SK-N-SH (cell line): ENCODE measurements at regions not wholly inside any gene's neighbourhood (a gene's known extent, or its start where the extent isn't known, plus 50 kb on each side); places are given as distances from the start of the nearest gene placed in this dataset.

ENCODE experiments used
- CTCF ChIA-PET: fragments of 300-600, 350-600 bp; formaldehyde crosslinking; extraction: SDS; loops from one replicate; lab custom pipeline; 2021; lab: Yijun Ruan, JAX
- POLR2A ChIA-PET: fragments of 350-600 bp; sonication (Branson Sonifier 250); formaldehyde crosslinking; extraction: SDS; loops from one replicate; lab custom pipeline; 2020; ENCODE audit warnings: antibody characterized with exemption, inconsistent platforms; lab: Yijun Ruan, JAX
- DNase-seq: peaks from one replicate; pipeline ENCODE4 v3.0.0; 2012
- H2AFZ ChIP-seq: fragments of 200-600 bp; sonication (generic); 2 replicates; pipeline ENCODE4 v1.8.1; 2016; ENCODE audit warnings: antibody characterized with exemption, mild to moderate bottlenecking, low read depth
- H3F3A ChIP-seq: fragments of 200-600 bp; sonication (generic); replicated peaks from 2 replicates; pipeline ENCODE3; 2016; ENCODE audit warnings: antibody characterized with exemption, mild to moderate bottlenecking; ENCODE audit not compliant: insufficient read depth
- H3K27ac ChIP-seq, 2 experiments: fragments of 200-500 bp in 1 of 2; fragments of 200-600 bp in 1 of 2; sonication (Bioruptor generic) in 1 of 2; sonication (generic), shearing (Covaris generic) in 1 of 2; 2 replicates each; pipeline versions ENCODE4 v1.5.1 to v1.6.1; 2014 to 2016; ENCODE audit warnings: low read depth in 2 of 2, inconsistent platforms in 1 of 2, low read length in 1 of 2, mild to moderate bottlenecking in 1 of 2, mixed read lengths in 1 of 2
- H3K27me3 ChIP-seq: fragments of 200-600 bp; sonication (generic), shearing (Covaris generic); 2 replicates; pipeline ENCODE4 v1.6.1; 2016; ENCODE audit warnings: mixed run types; ENCODE audit not compliant: insufficient read depth
- H3K36me3 ChIP-seq, 2 experiments: fragments of 200-500 bp in 1 of 2; fragments of 200-600 bp in 1 of 2; sonication (Bioruptor generic) in 1 of 2; sonication (generic) in 1 of 2; replicated peaks in 1 of 2; 2 replicates each; pipeline versions ENCODE3 to v1.5.1; 2014 to 2016; ENCODE audit warnings: low read length in 1 of 2, mild to moderate bottlenecking in 1 of 2; ENCODE audit not compliant: insufficient read depth in 2 of 2, control insufficient read depth in 1 of 2
- H3K4me1 ChIP-seq, 2 experiments: fragments of 200-500 bp in 1 of 2; fragments of 200-600 bp in 1 of 2; sonication (Bioruptor generic) in 1 of 2; sonication (generic), shearing (Covaris generic) in 1 of 2; 2 replicates each; pipeline versions ENCODE4 v1.5.1 to v1.6.1; 2014 to 2016; ENCODE audit warnings: low read depth in 1 of 2, low read length in 1 of 2, mixed run types in 1 of 2; ENCODE audit not compliant: insufficient read depth in 2 of 2, control insufficient read depth in 1 of 2
- H3K4me2 ChIP-seq: fragments of 200-600 bp; sonication (generic), shearing (Covaris generic); 2 replicates; pipeline ENCODE4 v1.6.1; 2017; ENCODE audit warnings: mixed run types
- H3K4me3 ChIP-seq, 2 experiments: fragments of 200-500 bp in 1 of 2; fragments of 200-600 bp in 1 of 2; sonication (Bioruptor generic) in 1 of 2; sonication (generic), shearing (Covaris generic) in 1 of 2; 2 replicates each; pipeline versions ENCODE4 v1.5.1 to v1.8.1; 2014 to 2016; ENCODE audit warnings: low read depth in 2 of 2, inconsistent platforms in 1 of 2, low read length in 1 of 2, mild to moderate bottlenecking in 1 of 2, mixed read lengths in 1 of 2, moderate library complexity in 1 of 2
- H3K79me2 ChIP-seq: fragments of 200-600 bp; sonication (generic); 2 replicates; pipeline ENCODE4 v1.8.1; 2017; ENCODE audit warnings: mild to moderate bottlenecking; ENCODE audit not compliant: insufficient read depth
- H3K9ac ChIP-seq: fragments of 200-600 bp; sonication (generic); 2 replicates; pipeline ENCODE4 v1.6.1; 2017; ENCODE audit warnings: mixed run types
- H3K9me2 ChIP-seq: fragments of 200-600 bp; sonication (generic); 2 replicates; pipeline ENCODE4 v1.6.1; 2017; ENCODE audit warnings: mixed run types
- H3K9me3 ChIP-seq: fragments of 200-600 bp; sonication (generic); 2 replicates; pipeline ENCODE4 v1.6.1; 2017; ENCODE audit warnings: mixed run types, mild to moderate bottlenecking, moderate library complexity
- H4K20me1 ChIP-seq: fragments of 200-600 bp; sonication (generic); 2 replicates; pipeline ENCODE4 v1.6.1; 2017; ENCODE audit warnings: mild to moderate bottlenecking, mixed run types; ENCODE audit not compliant: insufficient read depth
- CTCF ChIP-seq: fragments of 200-600 bp; sonication (generic); IDR thresholded peaks from 2 replicates; pipeline ENCODE4 v1.6.1; 2017; ENCODE audit warnings: antibody characterized with exemption, mild to moderate bottlenecking, moderate library complexity
- ELF1 ChIP-seq: IDR thresholded peaks from 2 replicates; pipeline ENCODE4 v1.4.0; 2012
- EZH2phosphoT487 ChIP-seq: fragments of 200-600 bp; sonication (generic); IDR thresholded peaks from 2 replicates; pipeline ENCODE4 v1.6.1; 2017; ENCODE audit warnings: low read depth, mixed run types, mild to moderate bottlenecking, antibody characterized with exemption, moderate library complexity, borderline replicate concordance
- FOSL2 ChIP-seq: IDR thresholded peaks from 2 replicates; pipeline ENCODE4 v1.4.0; 2012; ENCODE audit warnings: low read depth, mild to moderate bottlenecking, moderate library complexity, borderline replicate concordance
- FOXM1 ChIP-seq: IDR thresholded peaks from 2 replicates; pipeline ENCODE4 v1.4.0; 2012; ENCODE audit warnings: low read depth, mild to moderate bottlenecking
- GATA2 ChIP-seq: sonication (generic); formaldehyde crosslinking; IDR thresholded peaks from 2 replicates; pipeline ENCODE4 v1.5.0; 2020; ENCODE audit warnings: mild to moderate bottlenecking, missing genetic modification reagents
- JUND ChIP-seq: IDR thresholded peaks from 2 replicates; pipeline ENCODE4 v1.4.0; 2012
- NFIC ChIP-seq: IDR thresholded peaks from 2 replicates; pipeline ENCODE4 v1.4.0; 2012; ENCODE audit warnings: borderline replicate concordance
- NRF1 ChIP-seq: IDR thresholded peaks from 2 replicates; pipeline ENCODE4 v1.6.1; 2012; ENCODE audit warnings: low read depth, mild to moderate bottlenecking, low read length
- POLR2AphosphoS5 ChIP-seq: IDR thresholded peaks from 2 replicates; pipeline ENCODE4 v1.6.1; 2012; ENCODE audit warnings: low read depth, low read length
- RAD21 ChIP-seq: IDR thresholded peaks from 2 replicates; pipeline ENCODE4 v1.6.1; 2012; ENCODE audit warnings: mild to moderate bottlenecking, low read length
- RCOR1 ChIP-seq: fragments of 150-350 bp; IDR thresholded peaks from 2 replicates; pipeline ENCODE4 v1.6.1; 2017; ENCODE audit warnings: antibody characterized with exemption, low read length
- REST ChIP-seq: IDR thresholded peaks from 2 replicates; pipeline ENCODE4 v1.6.1; 2012; ENCODE audit warnings: mild to moderate bottlenecking, low read depth, low read length, moderate library complexity
- RXRA ChIP-seq: IDR thresholded peaks from 2 replicates; pipeline ENCODE4 v1.4.0; 2012; ENCODE audit warnings: low read depth, mild to moderate bottlenecking, borderline replicate concordance
- SIN3A ChIP-seq: IDR thresholded peaks from 2 replicates; pipeline ENCODE4 v1.6.1; 2012; ENCODE audit warnings: low read depth, mild to moderate bottlenecking, low read length, moderate library complexity, borderline replicate concordance
- TCF12 ChIP-seq: IDR thresholded peaks from 2 replicates; pipeline ENCODE4 v1.4.0; 2012
- USF1 ChIP-seq: IDR thresholded peaks from 2 replicates; pipeline ENCODE4 v1.4.0; 2012; ENCODE audit warnings: low read depth, borderline replicate concordance
- USF2 ChIP-seq: fragments of 150-350 bp; IDR thresholded peaks from 2 replicates; pipeline ENCODE4 v1.6.1; 2017; ENCODE audit warnings: antibody characterized with exemption, low read length, low read depth, borderline replicate concordance
- YY1 ChIP-seq: IDR thresholded peaks from 2 replicates; pipeline ENCODE4 v1.4.0; 2012; ENCODE audit warnings: low read depth, mild to moderate bottlenecking
- ZBTB33 ChIP-seq: IDR thresholded peaks from 2 replicates; pipeline ENCODE4 v1.4.0; 2012; ENCODE audit warnings: low read depth, borderline replicate concordance
- WGBS: methylation state at CpG from one replicate; pipeline ENCODE4 v1.1.6; 2017; ENCODE audit warnings: low lambda C conversion rate; 5-methylcytosine and 5-hydroxymethylcytosine counted together

- Histone ChIP-seq H3K27ac (no peak overlapping the region), H3K27me3 (no peaks in the 10 kb centered on the region), H3K4me2 (no peak overlapping the region), H4K20me1 (no peaks in the 10 kb centered on the region), H3K4me3 (no peak overlapping the region), H2AFZ (no peak overlapping the region), H3K36me3 (no peaks in the 10 kb centered on the region), H3F3A (no peaks in the 10 kb centered on the region), H3K9me3 (no peaks in the 10 kb centered on the region; the same call in 1 of the 2 replicates), H3K4me1 (no peaks in the 10 kb centered on the region), H3K9ac (no peak overlapping the region), H3K9me2 (no peaks in the 10 kb centered on the region), H3K79me2 (no peaks in the 10 kb centered on the region)
- ChIA-PET CTCF (no interaction called here), POLR2A (no interaction called here)
- WGBS = 32% methylated on average over 3 of the region's 3 CpGs
- TF ChIP-seq POLR2AphosphoS5 (no peak), CTCF (no peak), ZBTB33 (no peak), TCF12 (no peak), RAD21 (no peak), RXRA (no peak), FOSL2 (no peak), NFIC (no peak), USF1 (no peak), SIN3A (no peak), GATA2 (CRISPR knock-in tag) (no peak), ELF1 (no peak)
- DNase-seq = no peak
Observed at GRCh38 chr18:39031647-39032046, 1466.0 kb upstream of the CELF4 start.

- ChIA-PET POLR2A (no interaction called here), CTCF (no interaction called here)
- no peaks in the 10 kb centered on the region for H3K27me3 ChIP-seq
- WGBS = 32% methylated on average over 2 of the region's 2 CpGs
- no peaks in the 10 kb centered on the region for H3K4me1 ChIP-seq
- H3K4me3 ChIP-seq = no peak overlapping the region
- H3K9me3 ChIP-seq = no peaks in the 10 kb centered on the region; the same call in 1 of the 2 replicates
- no peaks in the 10 kb centered on the region for H3F3A ChIP-seq
- no peak overlapping the region for H3K9ac ChIP-seq
- H3K79me2 ChIP-seq = no peaks in the 10 kb centered on the region
- no peak overlapping the region for H3K27ac ChIP-seq
- H3K36me3 ChIP-seq = no peaks in the 10 kb centered on the region
- DNase-seq = no peak
- no peak for TF ChIP-seq FOXM1
- no peak for TF ChIP-seq NRF1
- no peak for TF ChIP-seq REST
- no peak for TF ChIP-seq YY1
- no peak for TF ChIP-seq RCOR1
- no peak for TF ChIP-seq JUND
- TF ChIP-seq RAD21 = no peak
- TF ChIP-seq EZH2phosphoT487 = no peak
- TF ChIP-seq USF2 = no peak
- TF ChIP-seq, all 33 proteins: peak for 0
- Histone ChIP-seq H4K20me1 (no peaks in the 10 kb centered on the region), H2AFZ (no peak overlapping the region), H3K9me2 (no peaks in the 10 kb centered on the region), H3K4me2 (no peak overlapping the region)
Observed at GRCh38 chr18:39030124-39030655, 1464.6 kb upstream of the CELF4 start.
